Femur (tissue), 1 donor: ENCODE measurements at regions not wholly inside any gene's neighbourhood (a gene's known extent, or its start where the extent isn't known, plus 50 kb on each side); places are given as distances from the start of the nearest gene placed in this dataset.
A peak's percentile ranks its signal among the peaks of the same experiment; 100 is the strongest.
"Not testable (repeated sequence)": the region's sequence is repeated elsewhere in the genome, so short reads cannot be mapped to it uniquely, and the experiment has no call there.

Source experiments
- DNase-seq: peaks from one replicate; pipeline ENCODE4 v3.0.0-alpha.2; 2017

DNA sequence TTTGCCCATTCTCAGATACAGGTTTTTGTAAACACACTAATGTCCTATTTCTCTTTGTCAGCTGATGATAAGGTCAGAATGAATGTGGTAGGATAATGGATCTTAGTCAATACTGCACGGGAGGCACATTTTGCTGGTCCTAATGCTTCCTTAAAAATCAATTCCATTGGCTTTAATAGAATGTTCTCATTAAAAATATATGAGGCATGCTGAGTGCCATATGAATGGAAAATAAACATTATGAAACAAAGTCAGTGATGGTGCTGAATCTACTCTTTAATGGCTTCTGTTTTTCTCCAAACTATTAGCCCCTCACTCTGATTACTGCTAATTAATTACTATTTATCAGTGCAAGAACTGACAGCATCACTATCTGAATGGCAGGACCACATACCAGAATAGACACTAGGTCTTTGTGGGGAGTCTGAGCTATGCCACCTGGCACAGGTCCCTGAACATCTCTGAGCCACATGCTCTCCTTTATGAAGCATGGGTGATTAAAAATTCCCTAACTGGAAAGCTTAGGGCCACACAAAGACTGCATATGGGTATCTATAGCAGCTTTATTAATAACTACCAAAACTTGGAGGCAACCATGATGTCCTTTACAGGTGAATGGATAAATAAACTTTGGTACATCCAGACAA, 278.9 kb downstream of the MEX3B start:
- no peak for DNase-seq

DNA sequence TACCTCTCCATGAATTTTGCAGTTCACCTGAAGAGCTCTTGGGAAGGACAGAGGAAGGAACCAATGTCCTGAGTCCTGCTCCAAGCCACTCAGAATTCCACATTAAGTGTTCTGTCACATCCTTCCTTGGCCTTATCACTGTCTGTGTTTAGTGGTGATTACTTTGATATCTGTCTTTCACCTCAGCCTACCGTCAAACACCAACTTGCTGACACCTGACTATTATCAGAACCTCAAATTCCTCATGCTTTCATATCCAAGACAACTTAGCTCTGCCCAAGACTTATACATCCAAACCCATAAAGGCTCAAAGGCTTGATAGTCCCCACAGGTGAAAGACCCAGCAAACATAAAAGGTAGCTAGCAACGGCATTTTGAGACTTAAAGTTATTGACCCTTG, 280.0 kb downstream of the MEX3B start:
- DNase-seq: no peak

DNA sequence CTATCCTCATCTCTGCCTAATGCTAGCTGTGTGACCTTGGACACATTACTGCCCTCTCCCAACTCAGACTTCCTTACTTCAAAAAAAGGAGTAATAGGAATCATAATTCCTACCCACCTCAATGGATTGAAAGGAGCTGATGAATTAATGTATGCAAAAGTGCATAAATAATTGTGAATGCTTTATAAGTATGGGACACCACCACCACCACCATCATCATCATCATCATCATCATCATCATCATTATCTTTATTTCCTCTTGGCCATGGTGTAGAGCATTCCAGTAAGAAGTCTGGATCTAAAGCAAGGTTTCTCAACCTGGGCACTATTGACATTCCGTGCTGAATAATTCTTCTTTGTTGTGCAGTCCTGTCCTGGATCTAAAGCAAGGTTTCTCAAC, 282.5 kb downstream of the MEX3B start:
- no peak for DNase-seq

DNA sequence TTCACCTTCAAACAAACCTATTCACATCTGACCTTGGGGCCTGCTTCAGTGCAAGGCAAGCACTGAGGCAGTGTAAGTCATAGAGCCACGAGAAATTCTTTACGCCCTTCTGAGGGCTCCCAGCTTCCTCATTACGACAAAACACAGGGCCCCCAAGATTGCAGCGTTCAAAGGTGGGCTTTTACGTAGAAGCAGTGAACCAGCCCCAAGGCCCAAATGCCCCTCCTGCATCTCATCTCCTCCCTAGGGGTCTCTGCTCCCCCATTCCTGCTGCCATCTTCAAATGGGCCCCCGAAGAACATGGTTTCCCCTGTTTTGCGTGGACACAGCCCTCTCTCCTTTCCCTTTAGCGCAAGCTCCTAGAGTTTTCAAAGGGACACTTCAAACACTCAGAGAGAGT, 285.1 kb downstream of the MEX3B start:
- DNase-seq: no peak

DNA sequence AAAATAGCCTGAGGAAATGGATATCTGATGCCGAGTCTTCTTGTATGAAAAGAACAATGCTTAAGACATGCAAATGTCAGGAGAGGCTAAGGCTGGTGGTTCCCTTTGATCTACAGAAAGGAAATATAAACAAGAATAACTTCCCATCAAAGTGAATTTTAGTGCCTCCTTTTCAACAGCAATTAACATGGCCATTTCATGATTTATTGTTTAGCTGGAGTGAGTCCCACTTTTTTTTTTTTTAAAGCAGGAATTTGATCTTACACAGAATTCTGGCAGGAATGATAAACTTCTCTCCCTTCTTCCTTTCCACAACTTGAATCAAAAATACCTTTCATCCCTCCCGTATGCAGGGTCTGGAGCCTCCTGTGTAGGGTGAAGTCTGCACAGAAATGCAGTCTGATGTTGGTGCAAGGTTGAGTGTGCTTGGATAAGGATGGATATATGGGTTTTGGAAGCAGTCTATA, 287.0 kb downstream of the MEX3B start:
- no peak for DNase-seq

DNA sequence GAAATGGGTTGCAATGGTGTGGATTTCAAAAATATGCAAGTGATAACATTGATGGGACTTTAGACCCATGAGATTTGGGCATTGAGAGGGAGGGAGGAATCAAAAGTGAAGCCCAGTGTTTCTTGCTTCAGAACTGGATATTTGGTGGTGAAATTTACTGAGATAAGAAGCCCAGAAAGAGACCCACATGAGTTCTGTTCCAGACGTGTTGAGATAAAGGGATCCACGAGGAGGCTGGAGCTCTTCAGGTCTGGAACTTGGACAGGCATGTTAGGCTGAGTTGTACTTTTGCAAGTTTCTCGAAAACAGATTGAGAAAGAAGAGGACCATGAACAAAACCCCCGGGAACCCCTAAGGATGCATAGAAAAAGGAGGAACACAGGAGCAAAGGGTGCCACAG, 290.2 kb downstream of the MEX3B start:
- no peak for DNase-seq

DNA sequence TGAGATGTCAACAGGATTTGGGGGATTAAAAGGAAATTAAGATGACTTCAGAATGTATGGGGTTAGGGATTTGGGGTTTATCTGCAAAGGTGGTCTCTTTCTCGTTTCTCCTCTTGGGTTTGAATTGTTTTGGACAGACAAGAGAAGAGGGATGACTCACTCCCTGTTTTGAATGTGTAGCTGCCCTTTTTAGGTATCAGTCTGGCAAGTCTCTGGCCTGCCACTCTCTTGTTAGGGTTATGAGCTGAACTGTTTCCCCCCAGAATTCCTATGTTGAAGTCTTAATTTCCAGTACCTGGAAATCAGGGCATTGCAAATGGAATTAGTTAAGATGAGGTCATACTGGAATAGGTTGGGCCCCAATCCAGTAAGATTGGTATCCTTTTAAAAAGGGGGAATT, 291.7 kb downstream of the MEX3B start:
- no peak for DNase-seq

DNA sequence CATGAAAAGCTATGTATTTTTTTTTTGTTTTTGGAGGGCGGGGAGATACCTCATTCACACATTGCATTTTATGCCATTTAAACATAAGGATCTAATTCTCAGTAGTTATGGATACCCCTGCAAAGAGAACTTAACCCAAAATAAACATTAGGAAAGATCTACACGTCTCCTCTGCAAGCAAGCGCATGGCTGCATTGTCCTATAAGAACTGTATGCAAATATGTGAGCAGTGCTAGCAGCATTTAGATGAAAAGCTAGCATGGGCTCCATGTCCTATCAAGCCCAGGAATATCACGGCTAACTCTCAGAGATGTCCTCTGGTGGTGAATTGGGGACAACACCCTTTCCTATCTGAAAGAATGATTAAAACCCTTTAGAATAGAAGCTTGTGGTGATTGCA, 292.8 kb downstream of the MEX3B start:
- no peak for DNase-seq

DNA sequence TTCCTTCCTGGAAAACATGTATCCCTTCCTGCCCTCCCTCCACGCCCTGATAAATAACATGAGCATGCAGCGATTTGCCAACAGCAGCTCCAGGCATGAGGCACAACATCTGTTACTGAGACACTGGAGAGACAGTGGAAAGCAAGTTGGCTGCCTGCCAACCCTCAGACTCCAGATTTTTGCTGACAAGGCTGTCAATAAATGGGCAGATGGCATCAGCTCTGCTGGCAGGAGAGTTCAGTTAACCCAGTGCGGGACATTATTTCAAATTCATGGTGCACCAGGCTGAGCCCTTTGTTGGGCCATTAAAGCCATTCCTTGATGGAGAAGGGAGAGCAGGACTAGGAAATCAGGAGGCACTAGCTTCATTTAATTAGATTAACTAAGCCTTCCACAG, 293.3 kb downstream of the MEX3B start:
- DNase-seq: peak; percentile 84

DNA sequence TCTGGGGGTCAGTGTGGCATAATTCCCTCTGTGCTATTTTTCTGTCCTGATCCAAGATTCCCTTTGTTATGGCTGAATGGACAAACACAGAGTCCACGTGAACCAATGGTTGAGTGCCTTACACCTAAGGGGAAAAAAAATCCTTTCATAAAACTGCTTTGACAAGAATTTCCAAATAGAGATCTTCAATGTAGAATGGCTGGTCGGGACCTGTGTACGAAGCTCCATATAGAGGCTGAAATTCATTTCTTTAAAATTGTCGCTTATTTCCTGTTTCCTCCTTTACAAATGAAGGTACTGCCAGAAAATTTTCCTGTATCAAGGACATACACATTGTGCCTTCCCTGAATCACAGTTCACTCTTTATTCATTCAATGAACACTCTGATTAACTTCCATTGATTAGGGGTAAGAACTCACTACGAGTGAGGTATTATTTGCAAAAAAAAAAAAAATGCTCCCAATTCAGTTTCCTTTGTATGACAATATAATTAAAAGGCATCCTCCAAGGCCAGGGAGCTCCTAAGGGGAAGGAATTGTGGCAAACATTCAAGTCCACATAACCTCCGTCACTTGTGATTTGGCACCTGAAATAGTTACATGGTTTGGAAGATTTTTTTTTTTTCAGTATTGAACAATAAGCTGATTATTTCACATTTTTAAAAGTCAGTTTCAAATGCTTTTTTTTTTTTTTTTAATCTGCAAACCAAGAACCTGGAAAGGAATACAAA, 293.8 kb downstream of the MEX3B start:
- DNase-seq: no peak

DNA sequence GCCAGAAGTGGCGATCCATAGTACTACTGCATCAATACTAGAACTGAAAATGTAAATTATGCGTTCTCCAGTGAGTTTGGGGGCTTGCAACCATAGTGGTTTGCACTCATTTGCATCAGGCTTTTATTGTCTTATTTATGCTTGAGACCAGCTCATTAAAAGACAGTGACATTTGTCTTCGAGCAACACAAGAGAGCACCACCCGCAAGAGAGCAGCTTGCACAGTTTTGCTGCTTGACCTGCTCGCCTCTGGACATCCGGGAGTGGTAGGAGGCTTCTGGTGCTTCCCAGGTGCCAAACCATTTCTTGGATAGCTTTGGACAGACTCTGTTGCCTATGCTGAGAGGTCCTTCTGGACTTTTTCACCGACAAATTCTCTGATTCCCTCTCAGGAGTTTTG, 294.6 kb downstream of the MEX3B start:
- no peak for DNase-seq

DNA sequence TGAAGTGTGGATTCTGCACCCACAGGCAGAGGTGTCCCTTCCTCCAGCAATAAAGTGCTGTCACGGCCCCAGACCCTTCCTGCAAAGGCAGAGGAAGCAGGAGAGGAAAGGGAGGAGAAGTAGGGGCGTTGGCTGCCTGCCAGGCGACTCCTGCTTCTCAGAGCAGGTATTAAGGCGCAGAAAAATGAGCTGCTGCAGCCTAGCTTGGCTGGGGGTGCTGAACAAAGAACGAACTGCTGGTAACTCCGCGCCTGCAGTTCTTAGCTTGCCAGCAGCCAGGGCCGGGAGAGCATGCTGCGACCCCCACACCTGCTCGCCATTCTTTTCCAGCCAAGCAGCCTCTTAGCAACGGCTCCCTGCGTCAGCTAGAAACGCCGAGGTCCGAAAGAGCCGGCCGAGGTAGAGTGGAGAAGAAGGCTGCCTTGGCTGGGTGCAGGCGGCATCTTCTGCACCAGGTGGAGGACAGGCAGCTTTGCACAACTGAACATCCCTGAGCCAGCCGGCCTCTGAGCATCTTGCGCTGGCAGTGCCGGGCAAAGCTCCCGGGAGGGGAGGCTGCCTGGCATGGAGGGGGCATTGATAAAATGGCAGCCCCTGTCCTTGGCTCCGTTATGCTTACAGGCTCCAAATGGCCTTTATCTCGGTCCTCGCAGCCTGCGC, 296.0 kb downstream of the MEX3B start:
- peak; percentile 44 for DNase-seq

DNA sequence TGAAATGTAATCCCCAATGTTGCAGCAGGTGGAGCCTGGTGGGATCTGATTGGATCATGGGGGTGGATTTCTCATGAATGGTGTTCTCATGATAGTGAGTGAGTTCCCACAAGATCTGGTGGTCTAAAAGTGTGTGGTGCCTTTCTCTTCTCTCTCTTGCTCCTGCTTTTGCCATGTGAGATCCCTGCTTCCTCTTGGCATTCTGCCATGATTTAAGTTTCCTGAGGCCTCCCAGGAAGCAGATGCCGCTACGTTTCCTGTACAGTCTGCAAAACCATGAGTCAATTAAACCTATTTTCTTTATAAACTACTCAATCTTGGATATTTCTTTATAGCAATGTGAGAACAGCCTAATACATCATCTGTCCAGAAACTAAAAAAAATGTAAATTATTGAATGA, 298.3 kb downstream of the MEX3B start:
- no peak for DNase-seq

DNA sequence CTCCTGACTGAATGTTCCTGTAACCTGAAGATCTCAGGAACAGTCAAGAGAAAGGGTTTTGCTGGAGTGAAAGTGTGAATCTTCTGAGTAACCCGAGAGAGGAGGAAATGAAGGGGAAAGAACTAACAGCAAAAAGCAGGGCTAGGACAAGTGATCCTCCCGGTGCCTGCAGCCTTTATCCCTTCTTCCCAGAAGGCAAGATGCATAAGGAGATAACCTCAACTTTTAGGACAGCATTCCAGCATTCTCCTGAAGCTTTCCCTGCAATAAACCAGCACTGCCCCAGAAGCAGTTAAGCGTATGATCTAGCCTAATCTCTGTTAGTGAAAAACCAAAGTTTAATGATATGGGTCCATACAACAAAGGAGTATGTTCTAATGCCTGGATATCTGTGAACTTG, 298.8 kb downstream of the MEX3B start:
- no peak for DNase-seq

DNA sequence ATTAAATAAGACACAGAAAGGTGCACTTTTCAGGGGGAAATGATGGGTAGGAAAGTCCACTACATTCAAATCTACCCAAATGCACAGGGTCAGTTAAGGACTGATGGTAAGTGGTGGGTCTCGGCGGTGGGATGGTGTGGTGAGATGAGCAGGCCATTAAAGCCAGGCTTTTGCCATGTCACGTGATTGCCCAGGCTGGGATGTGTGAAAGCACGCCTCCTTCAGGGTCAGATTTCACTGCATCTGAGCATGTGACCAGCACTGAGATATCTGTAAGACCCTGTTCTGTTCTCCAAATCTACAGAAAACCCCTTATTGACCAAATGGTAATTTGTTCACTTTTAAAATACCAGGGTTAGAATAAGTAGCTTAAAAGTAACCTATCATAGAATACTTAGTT, 301.5 kb downstream of the MEX3B start:
- no peak for DNase-seq

DNA sequence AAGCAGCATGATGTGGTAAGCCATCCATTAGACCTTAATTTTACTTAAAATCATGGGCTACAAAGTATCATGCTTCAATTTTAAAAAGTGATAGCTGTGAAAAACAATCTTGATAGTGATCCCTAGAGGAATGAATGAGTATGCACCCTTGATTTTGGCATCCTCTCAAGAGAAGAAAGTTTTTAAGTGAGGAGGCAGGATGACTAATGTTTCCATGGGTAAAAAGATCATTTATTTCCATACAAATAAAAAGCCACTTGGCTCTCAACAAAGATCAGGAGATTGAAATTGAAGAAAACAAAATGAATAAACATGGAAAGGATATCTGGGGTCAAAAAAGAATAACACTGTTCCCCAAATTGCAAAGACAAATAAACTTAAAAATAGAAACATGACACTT, 305.4 kb downstream of the MEX3B start:
- DNase-seq: no peak

DNA sequence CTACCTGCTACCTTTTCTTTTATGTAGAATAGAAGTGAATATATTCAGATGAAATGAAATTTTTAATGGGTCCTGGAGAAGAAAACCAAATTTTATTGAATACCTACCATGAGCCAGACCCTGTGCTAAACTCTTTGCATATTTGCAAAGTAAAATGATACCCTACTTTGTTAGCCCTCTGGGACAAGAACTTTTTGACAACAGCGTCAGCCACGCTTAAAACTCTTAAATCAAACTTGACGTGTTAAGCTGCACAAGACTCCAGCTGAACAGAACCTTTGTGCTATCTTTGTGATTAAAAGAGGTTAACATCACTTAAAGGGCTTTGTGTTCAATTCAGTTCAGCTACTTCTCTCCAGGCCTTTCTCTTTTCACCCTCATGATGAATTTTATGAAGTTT, 316.5 kb downstream of the MEX3B start:
- DNase-seq: no peak

DNA sequence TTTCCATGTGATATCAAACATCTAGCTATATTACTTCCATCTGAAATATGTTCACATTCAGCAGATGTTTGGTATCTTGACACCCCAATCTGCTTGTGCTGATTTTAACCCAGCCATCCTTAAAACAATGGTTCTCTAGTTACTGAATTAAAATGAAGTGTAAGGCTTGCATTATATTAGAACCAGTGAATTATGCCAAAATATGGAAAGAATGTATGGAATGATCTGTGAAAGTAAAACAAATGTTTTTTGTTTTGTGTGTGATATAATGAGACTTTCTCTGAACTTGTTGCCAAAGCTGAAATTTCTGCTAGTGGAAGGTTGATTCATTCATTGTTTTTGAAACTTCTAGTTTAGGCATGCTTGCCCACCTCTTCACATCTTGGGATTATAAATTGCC, 317.1 kb downstream of the MEX3B start:
- no peak for DNase-seq

DNA sequence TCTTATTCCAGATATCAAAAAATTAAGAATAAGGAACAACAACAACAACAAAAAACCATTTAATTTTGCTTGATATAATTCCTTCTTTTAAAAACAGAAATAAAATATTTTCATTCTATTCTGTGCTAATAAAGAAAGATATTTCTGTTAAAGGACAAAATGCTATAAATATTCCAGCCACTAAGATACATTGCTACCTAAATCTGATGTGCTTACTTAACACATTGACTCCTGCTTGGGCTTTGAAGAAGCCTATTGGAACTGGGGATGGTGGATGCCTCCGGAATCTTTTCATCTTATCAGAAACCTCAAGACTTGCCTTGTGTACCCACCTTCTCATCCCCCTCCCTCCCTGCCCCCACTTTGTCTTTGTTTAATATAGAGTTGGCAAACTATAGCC, 320.2 kb downstream of the MEX3B start:
- no peak for DNase-seq

DNA sequence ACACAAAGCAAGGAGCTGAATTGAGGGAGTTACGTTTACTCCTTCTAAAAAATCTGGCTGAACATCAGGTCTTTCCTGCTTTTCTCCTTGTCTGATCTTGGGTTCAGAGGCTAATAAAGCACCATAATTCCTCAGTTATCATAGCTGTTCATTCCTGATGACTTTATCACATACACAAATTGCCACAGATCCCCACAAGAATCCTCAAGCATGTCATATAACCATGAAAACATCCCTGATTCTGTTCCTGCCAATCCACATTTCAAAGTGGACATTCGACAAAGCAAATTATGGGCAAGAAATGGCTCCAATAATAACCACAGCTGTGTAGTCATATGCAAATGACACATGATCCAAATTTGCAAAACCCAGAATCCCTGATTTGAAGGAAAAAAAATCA, 321.3 kb downstream of the MEX3B start:
- DNase-seq: no peak

DNA sequence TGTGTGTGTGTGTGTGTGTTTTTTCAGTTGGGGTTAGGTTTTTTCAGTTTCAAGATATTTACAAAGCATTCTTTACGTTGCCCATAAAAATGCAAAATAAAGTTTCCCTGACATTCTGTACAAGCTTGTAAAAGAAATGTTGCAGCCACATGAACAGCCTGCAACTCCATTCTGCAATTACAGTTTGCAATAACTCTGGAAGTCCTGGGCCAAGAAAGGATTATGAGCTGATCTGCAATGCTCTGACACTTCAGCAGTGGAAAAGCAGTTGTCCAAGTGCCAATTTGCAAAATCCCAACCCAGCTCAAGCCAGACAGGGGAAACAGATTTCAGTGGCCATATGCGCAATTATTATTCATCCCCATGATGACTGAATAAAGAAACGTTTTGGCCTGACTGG, 322.1 kb downstream of the MEX3B start:
- peak; percentile 88 for DNase-seq

DNA sequence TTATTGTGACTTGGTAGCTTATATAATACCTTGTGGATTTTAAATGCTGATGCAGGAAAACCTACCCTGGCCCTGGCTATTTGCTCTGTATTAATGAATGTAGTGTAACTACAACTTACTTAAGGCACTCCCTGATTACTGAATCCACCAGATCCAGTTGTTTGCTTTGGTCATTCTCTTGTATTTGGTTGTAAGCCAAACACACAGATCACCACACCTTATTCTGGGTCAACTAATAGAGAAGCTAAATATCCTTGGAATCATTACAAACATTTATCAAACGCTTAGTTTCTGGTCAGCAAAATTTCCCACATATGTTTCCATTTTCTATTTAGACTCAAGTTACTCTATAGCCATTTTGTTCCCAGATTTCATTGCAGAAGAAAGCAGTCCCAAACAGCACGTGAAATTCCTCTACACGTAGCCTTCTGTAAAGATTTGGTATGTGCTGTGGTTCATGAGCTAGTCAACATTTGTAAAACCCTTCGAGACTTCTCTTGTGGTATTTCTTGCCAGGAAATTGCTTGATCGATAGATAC, 322.6 kb downstream of the MEX3B start:
- DNase-seq: no peak

DNA sequence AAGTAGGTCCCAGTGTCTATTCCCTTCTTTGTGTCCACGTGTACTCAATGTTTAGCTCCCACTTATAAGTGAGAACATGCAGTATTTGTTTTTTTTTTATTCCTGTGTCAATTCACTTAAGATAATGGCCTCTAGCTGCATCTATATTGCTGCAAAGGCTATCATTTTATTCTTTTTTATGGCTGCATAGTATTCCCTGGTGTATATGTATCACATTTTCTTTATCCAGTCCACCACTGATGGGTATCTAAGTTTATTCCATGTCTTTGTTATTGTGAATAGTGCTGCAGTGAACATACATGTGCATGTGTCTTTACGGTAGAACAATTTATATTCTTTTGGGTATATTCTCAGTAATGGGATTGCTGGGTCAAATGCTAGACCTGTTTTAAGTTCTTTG, 329.4 kb downstream of the MEX3B start:
- not testable (repeated sequence) for DNase-seq

DNA sequence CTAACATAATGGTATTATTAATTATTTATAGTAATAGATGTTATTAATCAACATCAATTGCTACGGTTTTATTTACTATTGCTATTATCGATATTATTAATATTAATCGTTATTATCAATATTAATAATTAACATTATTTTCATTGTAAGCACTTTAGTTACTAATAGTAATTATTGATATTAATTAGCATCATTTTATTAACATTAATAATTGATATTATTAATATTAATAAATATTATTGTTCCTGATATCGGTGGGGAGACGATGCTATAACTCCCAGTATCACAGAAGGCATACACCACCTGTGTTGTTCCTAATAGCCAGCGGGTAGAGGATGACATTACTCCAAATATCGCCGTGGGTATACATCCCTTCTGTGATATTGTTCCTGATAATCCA, 335.5 kb downstream of the MEX3B start:
- no peak for DNase-seq
